Peyer's patch (tissue), 4 donors: ENCODE measurements at regions not wholly inside any gene's neighbourhood (a gene's known extent, or its start where the extent isn't known, plus 50 kb on each side); places are given as distances from the start of the nearest gene placed in this dataset.

Experiments
- CTCF ChIP-seq, 6 experiments: fragments of 450-650 bp in 4 of 6; fragments of 200-600 bp in 2 of 6; sonication (generic) in 1 of 6; IDR thresholded peaks; one replicate each; pipeline ENCODE4 v1.5.1; 2017 to 2019; ENCODE audit warnings: antibody characterized with exemption in 6 of 6, mild to moderate bottlenecking in 3 of 6, moderate library complexity in 1 of 6
- POLR2A ChIP-seq, 2 donors: fragments of 450-650 bp; IDR thresholded peaks; one replicate each; pipeline ENCODE4 v1.5.1; 2017; ENCODE audit warnings: antibody characterized with exemption in 2 of 2, mild to moderate bottlenecking in 2 of 2, moderate library complexity in 2 of 2

DNA sequence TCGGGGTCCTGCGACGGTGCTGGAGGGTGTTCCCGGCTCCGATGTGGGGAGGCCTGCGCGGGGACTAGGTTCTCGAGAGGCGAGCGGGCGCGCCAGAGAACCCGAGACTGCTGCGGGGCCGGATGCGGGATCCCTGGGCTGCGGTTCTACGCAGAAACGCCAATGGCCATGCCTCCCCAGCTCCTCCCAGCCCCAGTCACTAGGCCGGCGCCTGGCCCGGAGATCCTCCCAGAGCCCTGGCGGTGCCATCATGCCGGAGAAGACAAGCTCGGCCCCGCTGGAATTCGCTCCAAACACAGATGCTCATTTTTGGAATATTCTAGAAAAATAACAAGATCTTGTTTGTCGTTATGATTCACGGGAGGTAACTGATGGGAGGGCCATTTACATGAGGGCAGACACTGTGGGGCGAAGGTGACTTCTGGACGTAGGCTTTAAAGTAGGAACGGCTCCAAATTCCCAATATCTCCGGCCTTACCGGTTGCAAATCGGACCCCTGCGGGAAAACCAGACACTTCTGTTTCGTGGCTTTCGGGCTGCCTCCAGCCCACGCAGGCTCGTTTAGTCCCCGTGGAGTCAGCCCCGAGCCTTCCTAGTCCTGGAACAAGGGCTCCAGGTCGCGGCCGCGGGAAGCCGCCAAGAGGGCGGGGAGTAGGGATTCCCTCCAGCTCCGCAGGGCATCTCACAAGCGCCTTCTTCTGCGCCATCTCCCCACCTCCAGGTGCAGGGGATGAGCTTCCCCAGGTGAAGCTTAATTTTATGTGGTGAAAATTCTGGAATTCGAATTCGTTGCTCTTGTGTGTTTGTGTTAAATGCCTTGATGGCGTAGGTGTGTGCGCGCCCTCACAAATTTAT, 74.8 kb upstream of the POLG start:
- no peak for TF ChIP-seq POLR2A (IDR thresholded peaks at IDR 0.05)
- TF ChIP-seq CTCF (IDR thresholded peaks at IDR 0.05): no peak
